ENCODE measurements at regions not wholly inside any gene's neighbourhood (a gene's known extent, or its start where the extent isn't known, plus 50 kb on each side); places are given as distances from the start of the nearest gene placed in this dataset.

GRCh38 chr15:69715210-69715609, 262.6 kb downstream of the RPLP1 start:
- H3K4me1 Mint-ChIP-seq (ENCODE audit: unreplicated experiment): no peaks in the 10 kb centered on the region
- H3K27me3 Mint-ChIP-seq: peaks cover 33% of the 10 kb centered on the region
- H3K9me3 Mint-ChIP-seq: peaks cover 6% of the 10 kb centered on the region
- peaks cover 3% of the 10 kb centered on the region for H3K36me3 Mint-ChIP-seq
- TF ChIP-seq CTCF (conservative IDR thresholded peaks at IDR 0.05): no peak
- no peak for DNase-seq (ENCODE audit: extremely low spot score, unreplicated experiment)
- H3K27ac Mint-ChIP-seq: no peak overlapping the region
- no peak overlapping the region for H3K4me3 Mint-ChIP-seq

GRCh38 chr15:69718436-69718835, 265.8 kb downstream of the RPLP1 start:
- Mint-ChIP-seq H3K9me3 (peaks cover 6% of the 10 kb centered on the region), H3K4me3 (no peak overlapping the region), H3K27ac (no peak overlapping the region), H3K4me1 (ENCODE audit: unreplicated experiment) (peaks cover 3% of the 10 kb centered on the region), H3K27me3 (peaks cover 27% of the 10 kb centered on the region), H3K36me3 (no peaks in the 10 kb centered on the region)
- TF ChIP-seq CTCF (conservative IDR thresholded peaks at IDR 0.05): no peak
- DNase-seq (ENCODE audit: extremely low spot score, unreplicated experiment): no peak

GRCh38 chr15:69718916-69719315, 266.3 kb downstream of the RPLP1 start:
- H3K4me3 Mint-ChIP-seq: no peak overlapping the region
- no peak for DNase-seq (ENCODE audit: extremely low spot score, unreplicated experiment)
- H3K9me3 Mint-ChIP-seq: peaks cover 4% of the 10 kb centered on the region
- TF ChIP-seq CTCF (conservative IDR thresholded peaks at IDR 0.05): no peak
- peaks cover 6% of the 10 kb centered on the region for H3K4me1 Mint-ChIP-seq (ENCODE audit: unreplicated experiment)
- H3K27ac Mint-ChIP-seq: no peak overlapping the region
- no peaks in the 10 kb centered on the region for H3K36me3 Mint-ChIP-seq
- H3K27me3 Mint-ChIP-seq: peaks cover 22% of the 10 kb centered on the region

GRCh38 chr15:69719527-69720240, 267.1 kb downstream of the RPLP1 start:
- no peaks in the 10 kb centered on the region for H3K36me3 Mint-ChIP-seq
- DNase-seq (ENCODE audit: extremely low spot score, unreplicated experiment): no peak
- H3K27me3 Mint-ChIP-seq: peaks cover 23% of the 10 kb centered on the region

GRCh38 chr15:69720536-69720935, 267.9 kb downstream of the RPLP1 start:
- Mint-ChIP-seq H3K36me3 (no peaks in the 10 kb centered on the region), H3K27ac (no peak overlapping the region), H3K4me1 (ENCODE audit: unreplicated experiment) (peaks cover 6% of the 10 kb centered on the region), H3K27me3 (peaks cover 22% of the 10 kb centered on the region), H3K4me3 (no peak overlapping the region), H3K9me3 (no peaks in the 10 kb centered on the region)
- DNase-seq (ENCODE audit: extremely low spot score, unreplicated experiment): no peak
- TF ChIP-seq CTCF (conservative IDR thresholded peaks at IDR 0.05): no peak

More at GRCh38 chr15:69719527-69720240, 267.1 kb downstream of the RPLP1 start:
- no peaks in the 10 kb centered on the region for H3K9me3 Mint-ChIP-seq
- H3K4me1 Mint-ChIP-seq (ENCODE audit: unreplicated experiment): peaks cover 6% of the 10 kb centered on the region
- H3K4me3 Mint-ChIP-seq: no peak overlapping the region
- TF ChIP-seq CTCF (conservative IDR thresholded peaks at IDR 0.05): no peak
- no peak overlapping the region for H3K27ac Mint-ChIP-seq

Measured in type B pancreatic cell (in vitro differentiated cells).